ENCODE measurements at regions not wholly inside any gene's neighbourhood (a gene's known extent, or its start where the extent isn't known, plus 50 kb on each side); places are given as distances from the start of the nearest gene placed in this dataset.

DNA sequence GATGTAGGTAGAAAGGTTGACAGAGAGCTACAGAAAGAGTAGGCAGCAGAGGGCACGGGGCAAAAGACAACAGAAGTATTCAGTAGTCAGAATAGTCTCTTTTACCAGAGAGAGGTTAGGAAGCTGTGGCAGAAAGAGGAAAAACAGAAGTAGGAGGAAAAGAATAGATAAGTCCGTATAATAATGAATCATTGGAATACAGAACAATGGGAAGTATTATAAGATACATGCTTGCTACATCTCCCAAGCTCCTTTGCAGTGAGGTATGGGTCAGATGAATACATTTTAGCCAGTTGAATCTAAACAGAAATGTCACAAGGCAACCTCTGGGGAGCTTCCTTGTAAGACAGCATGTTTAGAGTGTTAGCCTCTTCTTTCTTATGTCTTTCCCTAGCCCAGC, 570.5 kb upstream of the CITED2 start:
- H3K4me3 ChIP-seq (ENCODE audit: low read depth, low read length) = no peak overlapping the region
- TF ChIP-seq, protein P1, sequence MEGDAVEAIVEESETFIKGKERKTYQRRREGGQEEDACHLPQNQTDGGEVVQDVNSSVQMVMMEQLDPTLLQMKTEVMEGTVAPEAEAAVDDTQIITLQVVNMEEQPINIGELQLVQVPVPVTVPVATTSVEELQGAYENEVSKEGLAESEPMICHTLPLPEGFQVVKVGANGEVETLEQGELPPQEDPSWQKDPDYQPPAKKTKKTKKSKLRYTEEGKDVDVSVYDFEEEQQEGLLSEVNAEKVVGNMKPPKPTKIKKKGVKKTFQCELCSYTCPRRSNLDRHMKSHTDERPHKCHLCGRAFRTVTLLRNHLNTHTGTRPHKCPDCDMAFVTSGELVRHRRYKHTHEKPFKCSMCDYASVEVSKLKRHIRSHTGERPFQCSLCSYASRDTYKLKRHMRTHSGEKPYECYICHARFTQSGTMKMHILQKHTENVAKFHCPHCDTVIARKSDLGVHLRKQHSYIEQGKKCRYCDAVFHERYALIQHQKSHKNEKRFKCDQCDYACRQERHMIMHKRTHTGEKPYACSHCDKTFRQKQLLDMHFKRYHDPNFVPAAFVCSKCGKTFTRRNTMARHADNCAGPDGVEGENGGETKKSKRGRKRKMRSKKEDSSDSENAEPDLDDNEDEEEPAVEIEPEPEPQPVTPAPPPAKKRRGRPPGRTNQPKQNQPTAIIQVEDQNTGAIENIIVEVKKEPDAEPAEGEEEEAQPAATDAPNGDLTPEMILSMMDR (IDR thresholded peaks at IDR 0.05; ENCODE audit: low read depth, low read length) = no peak
- TF ChIP-seq MYC (IDR thresholded peaks at IDR 0.05; ENCODE audit: low read depth, low read length) (no peak), POLR2A (IDR thresholded peaks at IDR 0.05; ENCODE audit: extremely low read depth, insufficient read length) (no peak), MAX (IDR thresholded peaks at IDR 0.05; ENCODE audit: low read depth, low read length) (no peak)
- DNase-seq (ENCODE audit: low read depth) = no peak

DNA sequence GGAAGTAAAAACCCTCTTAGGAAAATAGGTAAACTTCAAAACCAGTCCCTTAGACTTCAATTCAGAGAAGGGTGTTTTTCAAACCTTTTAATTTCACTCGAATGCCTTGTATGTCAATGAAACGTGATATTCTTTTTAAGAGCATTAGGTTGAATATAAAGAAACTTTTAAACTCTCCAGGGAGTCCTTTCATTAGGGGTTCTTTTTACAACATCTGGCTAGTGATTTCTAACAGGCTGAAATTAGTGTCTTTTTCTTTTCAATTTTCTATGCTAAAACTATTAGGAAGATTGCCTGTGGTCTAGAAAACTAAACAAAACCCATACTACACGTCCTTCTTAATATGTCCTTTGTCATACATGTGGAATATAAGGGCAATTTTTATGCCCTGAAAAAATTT, 569.7 kb upstream of the CITED2 start:
- TF ChIP-seq, protein P1 (IDR thresholded peaks at IDR 0.05; ENCODE audit: low read depth, low read length) = no peak
- TF ChIP-seq MYC (IDR thresholded peaks at IDR 0.05; ENCODE audit: low read depth, low read length) = no peak
- no peak for TF ChIP-seq POLR2A (IDR thresholded peaks at IDR 0.05; ENCODE audit: extremely low read depth, insufficient read length)
- TF ChIP-seq MAX (IDR thresholded peaks at IDR 0.05; ENCODE audit: low read depth, low read length) = no peak
- no peak for DNase-seq (ENCODE audit: low read depth)
- H3K4me3 ChIP-seq (ENCODE audit: low read depth, low read length) = no peak overlapping the region

DNA sequence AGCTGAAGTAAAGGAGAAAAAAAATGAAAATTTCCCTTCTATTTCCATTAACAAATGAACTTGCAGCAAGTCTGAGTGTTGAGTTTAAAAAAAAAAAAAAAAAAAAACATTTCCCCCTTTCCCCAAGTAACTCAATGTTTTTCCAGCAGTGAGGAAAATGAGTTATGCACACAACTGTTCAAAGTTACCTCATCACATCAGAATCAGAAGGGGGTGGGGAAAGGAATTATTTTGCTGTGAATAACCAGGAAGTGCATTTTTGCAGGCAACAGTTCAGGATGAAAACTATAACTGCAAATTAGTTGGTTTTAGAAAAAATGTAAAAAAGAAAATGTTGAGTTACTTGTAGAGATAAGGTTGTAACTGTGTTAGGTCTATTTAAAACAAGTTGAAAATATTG, 568.9 kb upstream of the CITED2 start:
- H3K4me3 ChIP-seq (ENCODE audit: low read depth, low read length) = no peak overlapping the region
- DNase-seq (ENCODE audit: low read depth) = no peak
- TF ChIP-seq, protein P1 (IDR thresholded peaks at IDR 0.05; ENCODE audit: low read depth, low read length) = no peak
- TF ChIP-seq POLR2A (IDR thresholded peaks at IDR 0.05; ENCODE audit: extremely low read depth, insufficient read length) (no peak), MAX (IDR thresholded peaks at IDR 0.05; ENCODE audit: low read depth, low read length) (no peak), MYC (IDR thresholded peaks at IDR 0.05; ENCODE audit: low read depth, low read length) (no peak)

- H3K4me3 ChIP-seq (ENCODE audit: low read depth, low read length) = no peak overlapping the region
- no peak for TF ChIP-seq MYC (IDR thresholded peaks at IDR 0.05; ENCODE audit: low read depth, low read length)
- TF ChIP-seq POLR2A (IDR thresholded peaks at IDR 0.05; ENCODE audit: extremely low read depth, insufficient read length) = no peak
- no peak for TF ChIP-seq MAX (IDR thresholded peaks at IDR 0.05; ENCODE audit: low read depth, low read length)
- TF ChIP-seq, protein P1 (IDR thresholded peaks at IDR 0.05; ENCODE audit: low read depth, low read length) = no peak
- DNase-seq (ENCODE audit: low read depth) = no peak
Measured at GRCh38 chr6:139942331-139942730, 567.9 kb upstream of the CITED2 start.

DNA sequence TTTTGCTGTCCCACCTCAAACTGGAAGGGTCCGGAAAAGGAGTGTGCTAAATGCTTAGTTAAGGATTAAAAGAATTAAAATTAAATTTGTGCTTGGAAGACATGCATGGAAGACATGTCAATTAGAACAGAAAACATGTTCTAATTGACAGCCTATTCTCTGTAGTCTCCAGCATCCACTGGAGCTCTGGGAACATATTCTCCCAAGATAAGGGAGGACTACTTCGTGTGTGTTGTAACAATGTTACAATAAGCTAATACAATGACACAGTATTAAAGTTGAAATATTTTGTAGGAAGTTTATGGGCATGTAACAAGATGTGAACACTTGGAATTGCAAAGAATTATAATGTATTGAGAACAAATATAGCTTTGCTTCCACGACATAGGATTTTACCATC, 567.4 kb upstream of the CITED2 start:
- H3K4me3 ChIP-seq (ENCODE audit: low read depth, low read length) = no peak overlapping the region
- no peak for DNase-seq (ENCODE audit: low read depth)
- TF ChIP-seq POLR2A (IDR thresholded peaks at IDR 0.05; ENCODE audit: extremely low read depth, insufficient read length) = no peak
- TF ChIP-seq MAX (IDR thresholded peaks at IDR 0.05; ENCODE audit: low read depth, low read length) = no peak
- no peak for TF ChIP-seq MYC (IDR thresholded peaks at IDR 0.05; ENCODE audit: low read depth, low read length)
- TF ChIP-seq, protein P1 (IDR thresholded peaks at IDR 0.05; ENCODE audit: low read depth, low read length) = no peak
